HFF-Myc (cell line): ENCODE measurements at regions not wholly inside any gene's neighbourhood (a gene's known extent, or its start where the extent isn't known, plus 50 kb on each side); places are given as distances from the start of the nearest gene placed in this dataset.

ENCODE experiments used
- DNase-seq: peaks from one replicate; pipeline ENCODE4 v3.0.0-alpha.2; 2011; ENCODE audit warnings: low read depth; ENCODE audit errors: extremely low read depth
- H3K4me3 ChIP-seq: replicated peaks from 2 replicates; pipeline ENCODE4 v1.5.1; 2011; ENCODE audit warnings: low read depth, mild to moderate bottlenecking, control low read depth, low read length
- CTCF ChIP-seq: IDR thresholded peaks from 2 replicates; pipeline ENCODE4 v1.5.1; 2012; ENCODE audit warnings: mild to moderate bottlenecking, low read depth, low read length, control low read depth; ENCODE audit errors: missing control alignments

- TF ChIP-seq CTCF: no peak
- DNase-seq: no peak
- H3K4me3 ChIP-seq: peak overlapping the region; percentile 27
Measured at GRCh38 chr12:100716945-100717732, 77.4 kb upstream of the ANO4 start.

- DNase-seq: no peak
- no peak for TF ChIP-seq CTCF
- H3K4me3 ChIP-seq: peak overlapping the region; percentile 27
Measured at GRCh38 chr12:100717733-100718067, 76.9 kb upstream of the ANO4 start.

GRCh38 chr12:100718187-100718586 lies 76.4 kb upstream of the ANO4 start:
- no peak for TF ChIP-seq CTCF
- DNase-seq: no peak
- no peak overlapping the region for H3K4me3 ChIP-seq

GRCh38 chr12:100720016-100720654 lies 74.4 kb upstream of the ANO4 start:
- no peak for TF ChIP-seq CTCF
- no peak overlapping the region for H3K4me3 ChIP-seq
- no peak for DNase-seq

- no peak overlapping the region for H3K4me3 ChIP-seq
- no peak for DNase-seq
- TF ChIP-seq CTCF: no peak
Measured at GRCh38 chr12:100721169-100721568, 73.4 kb upstream of the ANO4 start.

- DNase-seq: no peak
- no peak for TF ChIP-seq CTCF
- no peak overlapping the region for H3K4me3 ChIP-seq
Measured at GRCh38 chr12:100724071-100724470, 70.5 kb upstream of the ANO4 start.
